Calu3 (cell line): ENCODE measurements at regions not wholly inside any gene's neighbourhood (a gene's known extent, or its start where the extent isn't known, plus 50 kb on each side); places are given as distances from the start of the nearest gene placed in this dataset.

Experiments used
- BruUV-seq: library from RNA; stranded (reverse); fragments of 400-500 nt; replicated peaks from 2 replicates; lab custom pipeline; 2021; lab: Mats Ljungman, UMichigan
- CTCF ChIA-PET: fragments of 300-600 bp; sonication (Branson Sonifier 250); formaldehyde crosslinking; loops from one replicate; lab custom pipeline; 2022; ENCODE audit warnings: antibody characterized with exemption; lab: Charles Lee
- DNase-seq: peaks from one replicate; pipeline ENCODE4 v3.0.0; 2022
- H3K27ac Mint-ChIP-seq: one replicate; pipeline ENCODE4 v1.8.0; 2022; ENCODE audit warnings: mixed read lengths; ENCODE audit not compliant: unreplicated experiment
- H3K27me3 Mint-ChIP-seq: one replicate; pipeline ENCODE4 v1.8.0; 2022; ENCODE audit warnings: mixed read lengths; ENCODE audit not compliant: unreplicated experiment
- H3K36me3 Mint-ChIP-seq: one replicate; pipeline ENCODE4 v1.8.0; 2022; ENCODE audit warnings: mild to moderate bottlenecking, moderate library complexity, mixed read lengths; ENCODE audit not compliant: insufficient read depth, unreplicated experiment
- H3K4me1 Mint-ChIP-seq: one replicate; pipeline ENCODE4 v1.8.0; 2022; ENCODE audit warnings: mild to moderate bottlenecking, low read depth, mixed read lengths; ENCODE audit not compliant: unreplicated experiment
- H3K4me3 Mint-ChIP-seq: one replicate; pipeline ENCODE4 v1.8.0; 2022; ENCODE audit warnings: mild to moderate bottlenecking, low read depth, moderate library complexity, mixed read lengths; ENCODE audit not compliant: unreplicated experiment
- H3K9me3 Mint-ChIP-seq: one replicate; pipeline ENCODE4 v1.8.0; 2022; ENCODE audit warnings: low read depth, mixed read lengths; ENCODE audit not compliant: unreplicated experiment
- intact Hi-C: fragments of 100-400 bp; cut with micrococcal nuclease; formaldehyde crosslinking; loops from one replicate; pipeline ENCODE4 v1.10.0; 2022; ENCODE audit not compliant: unreplicated experiment
- TF ChIP-seq, protein P1 (sequence below): fragments of 200-600 bp; IDR thresholded peaks from one replicate; pipeline ENCODE4 v1.8.0; 2022; ENCODE audit warnings: antibody characterized with exemption; ENCODE audit not compliant: unreplicated experiment

DNA sequence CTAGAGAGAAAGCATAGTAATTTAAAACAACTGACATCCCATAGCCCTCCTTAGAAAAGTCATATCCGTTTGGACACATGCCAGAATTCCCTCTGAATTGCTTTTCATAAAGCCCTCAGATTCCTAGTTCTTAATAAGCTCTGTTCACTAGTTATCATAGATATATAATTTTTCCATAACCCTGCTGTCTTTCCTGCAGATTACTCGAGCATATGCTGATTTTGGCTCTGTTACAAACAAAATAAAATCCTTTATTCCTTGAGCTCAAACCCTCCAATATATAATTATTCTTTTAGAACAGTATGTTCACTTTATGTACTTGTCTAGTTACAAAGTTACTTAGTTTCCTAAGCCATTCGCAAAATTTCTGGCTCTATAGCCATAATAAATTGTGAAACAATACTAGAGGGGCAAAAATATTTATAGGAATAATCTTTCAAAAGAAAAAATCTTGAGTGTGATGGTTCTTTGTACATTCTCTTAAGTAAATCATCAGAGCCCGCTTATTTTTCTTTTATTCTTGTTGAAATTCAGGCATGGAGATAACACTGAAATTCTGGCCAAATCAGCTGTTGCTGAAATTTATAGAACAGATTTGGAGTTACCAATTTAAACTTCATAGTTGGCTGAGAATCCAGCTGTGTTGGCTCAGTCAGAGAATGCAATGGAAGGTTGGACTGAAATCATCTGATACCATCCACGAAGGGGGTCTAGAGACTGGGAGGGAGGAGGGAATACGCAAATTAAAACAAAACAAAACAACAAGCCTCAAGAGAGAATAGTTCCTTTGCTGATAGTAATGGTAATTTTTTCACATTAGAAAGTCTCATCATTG, 146.1 kb upstream of the TMEM196 start:
- peaks cover 20% of the 10 kb centered on the region for H3K4me1 Mint-ChIP-seq
- TF ChIP-seq, protein P1, sequence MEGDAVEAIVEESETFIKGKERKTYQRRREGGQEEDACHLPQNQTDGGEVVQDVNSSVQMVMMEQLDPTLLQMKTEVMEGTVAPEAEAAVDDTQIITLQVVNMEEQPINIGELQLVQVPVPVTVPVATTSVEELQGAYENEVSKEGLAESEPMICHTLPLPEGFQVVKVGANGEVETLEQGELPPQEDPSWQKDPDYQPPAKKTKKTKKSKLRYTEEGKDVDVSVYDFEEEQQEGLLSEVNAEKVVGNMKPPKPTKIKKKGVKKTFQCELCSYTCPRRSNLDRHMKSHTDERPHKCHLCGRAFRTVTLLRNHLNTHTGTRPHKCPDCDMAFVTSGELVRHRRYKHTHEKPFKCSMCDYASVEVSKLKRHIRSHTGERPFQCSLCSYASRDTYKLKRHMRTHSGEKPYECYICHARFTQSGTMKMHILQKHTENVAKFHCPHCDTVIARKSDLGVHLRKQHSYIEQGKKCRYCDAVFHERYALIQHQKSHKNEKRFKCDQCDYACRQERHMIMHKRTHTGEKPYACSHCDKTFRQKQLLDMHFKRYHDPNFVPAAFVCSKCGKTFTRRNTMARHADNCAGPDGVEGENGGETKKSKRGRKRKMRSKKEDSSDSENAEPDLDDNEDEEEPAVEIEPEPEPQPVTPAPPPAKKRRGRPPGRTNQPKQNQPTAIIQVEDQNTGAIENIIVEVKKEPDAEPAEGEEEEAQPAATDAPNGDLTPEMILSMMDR = no peak
- DNase-seq = no peak
- no peaks in the 10 kb centered on the region for H3K27me3 Mint-ChIP-seq
- H3K9me3 Mint-ChIP-seq = no peaks in the 10 kb centered on the region
- no TSS peak for BruUV-seq
- CTCF ChIA-PET = no interaction called here
- no peak overlapping the region for H3K4me3 Mint-ChIP-seq
- H3K27ac Mint-ChIP-seq = no peak overlapping the region
- H3K36me3 Mint-ChIP-seq = no peaks in the 10 kb centered on the region
- intact Hi-C loops = no loop called here

DNA sequence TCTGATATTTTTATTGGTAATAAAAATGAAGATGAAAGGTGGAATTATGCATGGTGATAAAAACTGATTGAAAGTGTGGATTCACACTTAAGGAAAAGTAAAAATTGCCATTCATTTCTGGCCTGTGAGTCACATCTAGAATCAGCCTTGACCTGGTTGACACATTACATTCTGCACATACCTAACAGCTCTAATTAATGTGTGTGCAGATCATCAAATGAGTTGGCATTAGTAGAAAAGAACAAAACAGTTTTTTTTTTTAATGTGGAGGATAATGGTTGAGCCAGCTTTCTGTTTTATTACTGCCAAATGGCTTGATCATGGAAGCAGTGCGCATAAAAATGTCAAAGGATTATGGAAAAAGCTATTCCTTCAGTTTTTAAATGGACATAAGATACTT, 142.6 kb upstream of the TMEM196 start:
- DNase-seq = peak; percentile 28
- Mint-ChIP-seq H3K36me3 (no peaks in the 10 kb centered on the region), H3K9me3 (peaks cover 1% of the 10 kb centered on the region), H3K4me1 (peaks cover 33% of the 10 kb centered on the region), H3K27ac (peak overlapping the region; percentile 36), H3K27me3 (no peaks in the 10 kb centered on the region), H3K4me3 (no peak overlapping the region)
- CTCF ChIA-PET = interaction anchor here (1.2 kb wide), 1 partner anchor 17 kb away, joined by 4 read pairs; no protein-coding TSS in a partner anchor
- BruUV-seq = no TSS peak
- intact Hi-C loops = no loop called here
- TF ChIP-seq, protein P1 = no peak

DNA sequence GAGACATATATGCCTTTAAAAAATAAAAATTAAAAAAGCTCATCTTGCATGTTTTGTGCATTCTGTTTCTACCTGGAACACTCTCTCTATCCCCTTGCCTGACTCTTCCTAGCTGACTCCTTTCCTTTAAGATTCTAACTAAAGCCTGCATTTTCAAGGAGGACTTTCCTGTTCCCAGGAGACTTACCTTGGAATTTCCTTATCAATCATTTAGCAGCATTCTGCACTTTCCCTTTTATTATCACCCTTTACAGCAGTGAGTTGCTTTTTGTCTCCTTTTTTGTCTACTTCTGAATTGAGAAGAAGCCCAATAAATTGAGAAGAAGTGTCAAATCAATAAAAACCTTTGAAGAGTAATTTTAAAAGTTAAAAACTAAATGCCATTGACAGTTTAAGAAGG, 142.2 kb upstream of the TMEM196 start:
- Mint-ChIP-seq H3K4me3 (no peak overlapping the region), H3K9me3 (peaks cover 3% of the 10 kb centered on the region), H3K4me1 (peaks cover 33% of the 10 kb centered on the region), H3K36me3 (no peaks in the 10 kb centered on the region), H3K27ac (peak overlapping the region; percentile 36), H3K27me3 (no peaks in the 10 kb centered on the region)
- TF ChIP-seq, protein P1 = no peak
- no TSS peak for BruUV-seq
- no peak for DNase-seq
- CTCF ChIA-PET = interaction anchor here (0.7 to 1.2 kb wide), 2 partner anchors 17 to 74 kb away, joined by 3 to 4 read pairs; no protein-coding TSS in a partner anchor
- intact Hi-C loops = no loop called here

DNA sequence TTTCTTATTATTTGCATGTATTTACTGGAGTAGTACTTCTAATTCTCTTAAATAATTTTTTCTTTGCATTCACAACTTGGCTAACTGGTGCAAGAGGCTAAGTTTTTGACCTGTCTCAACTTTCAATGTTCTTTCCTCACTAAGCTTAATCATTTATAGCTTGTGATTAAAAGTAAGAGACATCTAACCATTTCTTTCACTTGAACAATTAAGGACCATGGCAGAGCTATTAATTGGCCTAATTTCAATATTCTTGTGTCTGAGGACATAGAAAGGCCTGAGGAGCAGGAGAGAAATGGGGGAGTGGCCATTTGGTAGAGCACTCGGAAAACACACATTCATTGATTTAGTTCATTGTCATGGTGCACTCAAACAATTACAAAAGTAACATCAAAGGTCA, 141.4 kb upstream of the TMEM196 start:
- Mint-ChIP-seq H3K27ac (no peak overlapping the region), H3K4me3 (no peak overlapping the region), H3K9me3 (peaks cover 8% of the 10 kb centered on the region), H3K4me1 (peaks cover 33% of the 10 kb centered on the region), H3K36me3 (no peaks in the 10 kb centered on the region), H3K27me3 (no peaks in the 10 kb centered on the region)
- no TSS peak for BruUV-seq
- CTCF ChIA-PET = no interaction called here
- TF ChIP-seq, protein P1 = no peak
- intact Hi-C loops = no loop called here
- DNase-seq = no peak
